ENCODE measurements at regions not wholly inside any gene's neighbourhood (a gene's known extent, or its start where the extent isn't known, plus 50 kb on each side); places are given as distances from the start of the nearest gene placed in this dataset.

DNA sequence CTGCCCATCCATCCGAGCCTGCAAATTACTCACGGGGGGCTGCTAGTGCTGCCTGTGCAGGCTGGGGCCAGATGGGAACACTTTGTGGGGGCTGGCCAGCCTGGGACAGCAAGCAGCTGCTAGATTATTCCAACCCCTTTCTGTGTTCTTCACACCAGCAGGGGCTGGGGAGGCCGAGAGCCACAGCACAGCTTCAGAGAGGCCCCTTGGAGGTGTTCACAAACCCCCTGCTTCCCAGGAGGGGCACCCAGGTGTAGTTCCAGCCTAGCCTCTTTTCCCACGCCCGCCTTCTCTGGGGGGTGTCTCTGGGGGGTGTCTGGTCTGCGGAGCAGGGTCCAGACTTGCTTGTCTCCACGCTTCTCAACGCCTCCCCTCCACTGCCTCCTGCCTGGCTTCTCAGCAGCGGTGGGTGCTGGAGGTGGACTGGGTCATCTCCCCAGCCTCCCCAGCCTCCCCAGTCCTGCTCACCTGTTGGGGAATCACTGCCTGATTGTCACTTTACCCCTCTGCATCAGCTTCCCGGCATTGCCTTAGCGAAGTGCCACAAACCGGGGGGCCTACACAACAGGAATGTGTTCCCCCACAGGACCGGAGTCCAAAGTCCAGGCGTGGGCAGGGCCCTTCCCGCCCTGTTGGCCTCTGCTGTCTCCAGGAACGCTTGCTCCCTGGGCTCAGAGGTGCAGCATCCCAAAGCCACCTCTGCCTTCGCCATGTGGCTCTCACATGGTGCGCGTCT lies 74.0 kb upstream of the EN2 start:
- TF ChIP-seq, protein P1, sequence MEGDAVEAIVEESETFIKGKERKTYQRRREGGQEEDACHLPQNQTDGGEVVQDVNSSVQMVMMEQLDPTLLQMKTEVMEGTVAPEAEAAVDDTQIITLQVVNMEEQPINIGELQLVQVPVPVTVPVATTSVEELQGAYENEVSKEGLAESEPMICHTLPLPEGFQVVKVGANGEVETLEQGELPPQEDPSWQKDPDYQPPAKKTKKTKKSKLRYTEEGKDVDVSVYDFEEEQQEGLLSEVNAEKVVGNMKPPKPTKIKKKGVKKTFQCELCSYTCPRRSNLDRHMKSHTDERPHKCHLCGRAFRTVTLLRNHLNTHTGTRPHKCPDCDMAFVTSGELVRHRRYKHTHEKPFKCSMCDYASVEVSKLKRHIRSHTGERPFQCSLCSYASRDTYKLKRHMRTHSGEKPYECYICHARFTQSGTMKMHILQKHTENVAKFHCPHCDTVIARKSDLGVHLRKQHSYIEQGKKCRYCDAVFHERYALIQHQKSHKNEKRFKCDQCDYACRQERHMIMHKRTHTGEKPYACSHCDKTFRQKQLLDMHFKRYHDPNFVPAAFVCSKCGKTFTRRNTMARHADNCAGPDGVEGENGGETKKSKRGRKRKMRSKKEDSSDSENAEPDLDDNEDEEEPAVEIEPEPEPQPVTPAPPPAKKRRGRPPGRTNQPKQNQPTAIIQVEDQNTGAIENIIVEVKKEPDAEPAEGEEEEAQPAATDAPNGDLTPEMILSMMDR (IDR thresholded peaks at IDR 0.05; ENCODE audit: low read length), result no peak
- TF ChIP-seq EZH2phosphoT487 (IDR thresholded peaks at IDR 0.05; ENCODE audit: low read length) (no peak), EZH2 (optimal IDR thresholded peaks at IDR 0.05; ENCODE audit: low read depth, low read length) (no peak)

Data from MM.1S (cell line).